Loucy (cell line): ENCODE measurements at regions not wholly inside any gene's neighbourhood (a gene's known extent, or its start where the extent isn't known, plus 50 kb on each side); places are given as distances from the start of the nearest gene placed in this dataset.

ENCODE experiments used
- H2AFZ ChIP-seq: fragments of 200-600 bp; sonication (generic); 2 replicates; pipeline ENCODE4 v1.6.0; 2016; ENCODE audit warnings: antibody characterized with exemption, mild to moderate bottlenecking, low read length, moderate library complexity
- H3F3A ChIP-seq: fragments of 200-600 bp; 2 replicates; pipeline ENCODE4 v1.6.0; 2016; ENCODE audit warnings: antibody characterized with exemption, low read depth, mild to moderate bottlenecking
- H3K27me3 ChIP-seq: fragments of 200-600 bp; sonication (generic); 2 replicates; pipeline ENCODE4 v1.6.1; 2014; ENCODE audit warnings: low read length, mild to moderate bottlenecking; ENCODE audit not compliant: insufficient read depth, poor library complexity, severe bottlenecking
- H3K36me3 ChIP-seq: fragments of 200-600 bp; sonication (generic); 2 replicates; pipeline ENCODE4 v1.6.1; 2016; ENCODE audit warnings: low read length; ENCODE audit not compliant: insufficient read depth
- H3K4me1 ChIP-seq: fragments of 200-600 bp; sonication (generic); 2 replicates; pipeline ENCODE4 v1.5.1; 2014; ENCODE audit warnings: low read length, mild to moderate bottlenecking; ENCODE audit not compliant: insufficient read depth, poor library complexity, severe bottlenecking
- H3K4me2 ChIP-seq: fragments of 200-600 bp; sonication (generic); 2 replicates; pipeline ENCODE4 v1.6.0; 2014; ENCODE audit warnings: antibody characterized with exemption, low read length, low read depth, mild to moderate bottlenecking; ENCODE audit not compliant: poor library complexity, severe bottlenecking
- H3K4me3 ChIP-seq: fragments of 200-600 bp; sonication (generic); 2 replicates; pipeline ENCODE4 v1.5.1; 2014; ENCODE audit warnings: low read length, mild to moderate bottlenecking, mixed read lengths; ENCODE audit not compliant: poor library complexity, severe bottlenecking
- H3K79me2 ChIP-seq: fragments of 200-600 bp; sonication (generic); 2 replicates; pipeline ENCODE4 v1.6.1; 2014; ENCODE audit warnings: low read length; ENCODE audit not compliant: insufficient read depth
- H3K9ac ChIP-seq: fragments of 200-600 bp; sonication (generic); 2 replicates; pipeline ENCODE4 v1.6.0; 2014; ENCODE audit warnings: mild to moderate bottlenecking, low read depth, low read length, moderate library complexity; ENCODE audit not compliant: poor library complexity, severe bottlenecking
- H3K9me2 ChIP-seq: fragments of 200-600 bp; sonication (generic); replicated peaks from 2 replicates; pipeline ENCODE4 v1.6.1; 2016; ENCODE audit warnings: low read depth, low read length, mixed read lengths
- H3K9me3 ChIP-seq: fragments of 200-600 bp; sonication (generic); 2 replicates; pipeline ENCODE4 v1.6.1; 2014; ENCODE audit warnings: mild to moderate bottlenecking, antibody characterized with exemption, low read length, low read depth; ENCODE audit not compliant: insufficient read depth
- H4K20me1 ChIP-seq: fragments of 200-600 bp; sonication (generic); 2 replicates; pipeline ENCODE4 v1.6.0; 2014; ENCODE audit warnings: antibody characterized with exemption, low read length, mild to moderate bottlenecking; ENCODE audit not compliant: insufficient read depth, poor library complexity, severe bottlenecking
- CTCF ChIP-seq: fragments of 200-600 bp; sonication (generic); conservative IDR thresholded peaks from 2 replicates; pipeline ENCODE4 v1.5.1; 2014; ENCODE audit warnings: mild to moderate bottlenecking, antibody characterized with exemption, low read length
- EZH2phosphoT487 ChIP-seq: fragments of 200-600 bp; IDR thresholded peaks from 2 replicates; pipeline ENCODE4 v1.6.1; 2018; ENCODE audit warnings: antibody characterized with exemption, mild to moderate bottlenecking, moderate library complexity, borderline replicate concordance

GRCh38 chr2:52510432-52510831, 1257.2 kb upstream of the CHAC2 start:
- Histone ChIP-seq H3K9ac (no peak overlapping the region), H3K4me3 (no peak overlapping the region), H3K4me2 (no peak overlapping the region), H4K20me1 (no peaks in the 10 kb centered on the region), H3K4me1 (no peaks in the 10 kb centered on the region), H3F3A (no peaks in the 10 kb centered on the region), H3K9me2 (no peaks in the 10 kb centered on the region), H3K9me3 (no peaks in the 10 kb centered on the region), H3K79me2 (no peaks in the 10 kb centered on the region), H2AFZ (no peak overlapping the region), H3K27me3 (no peaks in the 10 kb centered on the region), H3K36me3 (no peaks in the 10 kb centered on the region)
- TF ChIP-seq EZH2phosphoT487 = no peak
- TF ChIP-seq CTCF = no peak

- Histone ChIP-seq H3K9ac (no peak overlapping the region), H3K27me3 (no peaks in the 10 kb centered on the region), H3K4me2 (no peak overlapping the region), H3K9me2 (no peaks in the 10 kb centered on the region), H3K36me3 (no peaks in the 10 kb centered on the region), H4K20me1 (no peaks in the 10 kb centered on the region), H3F3A (no peaks in the 10 kb centered on the region), H3K4me3 (no peak overlapping the region), H2AFZ (no peak overlapping the region), H3K79me2 (no peaks in the 10 kb centered on the region), H3K4me1 (no peaks in the 10 kb centered on the region), H3K9me3 (no peaks in the 10 kb centered on the region)
- no peak for TF ChIP-seq EZH2phosphoT487
- no peak for TF ChIP-seq CTCF
These were observed 1265.1 kb upstream of the CHAC2 start for GRCh38 chr2:52502476-52502860.

- Histone ChIP-seq H3K9ac (no peak overlapping the region), H3K9me3 (no peaks in the 10 kb centered on the region)
- TF ChIP-seq EZH2phosphoT487 (no peak), CTCF (no peak)
These were observed 1265.7 kb upstream of the CHAC2 start for GRCh38 chr2:52501715-52502475.

More at GRCh38 chr2:52501715-52502475, 1265.7 kb upstream of the CHAC2 start:
- Histone ChIP-seq H3K9me2 (no peaks in the 10 kb centered on the region), H2AFZ (no peak overlapping the region), H4K20me1 (no peaks in the 10 kb centered on the region), H3K4me1 (no peaks in the 10 kb centered on the region), H3F3A (no peaks in the 10 kb centered on the region), H3K27me3 (no peaks in the 10 kb centered on the region), H3K4me2 (no peak overlapping the region), H3K36me3 (no peaks in the 10 kb centered on the region), H3K4me3 (no peak overlapping the region), H3K79me2 (no peaks in the 10 kb centered on the region)
